Smooth muscle cell (in vitro differentiated cells): ENCODE measurements at regions not wholly inside any gene's neighbourhood (a gene's known extent, or its start where the extent isn't known, plus 50 kb on each side); places are given as distances from the start of the nearest gene placed in this dataset.
"Not testable (repeated sequence)": the region's sequence is repeated elsewhere in the genome, so short reads cannot be mapped to it uniquely, and the experiment has no call there.

Experiments used
- DNase-seq: peaks from one replicate; lab custom pipeline; 2025; ENCODE audit not compliant: unreplicated experiment; lab: John Stamatoyannopoulos, UW
- H2AFZ ChIP-seq: fragments of 200-600 bp; sonication (generic); 2 replicates; pipeline ENCODE4 v1.6.0; 2016; ENCODE audit warnings: antibody characterized with exemption, low read depth, mild to moderate bottlenecking
- H3F3A ChIP-seq: fragments of 200-600 bp; sonication (generic); 2 replicates; pipeline ENCODE4 v1.6.0; 2017; ENCODE audit warnings: antibody characterized with exemption, low read depth
- H3K27ac ChIP-seq: fragments of 200-600 bp; sonication (generic); 2 replicates; pipeline ENCODE4 v1.5.1; 2016; ENCODE audit warnings: low read depth, mild to moderate bottlenecking
- H3K27me3 ChIP-seq: fragments of 200-600 bp; sonication (generic); 2 replicates; pipeline ENCODE4 v1.6.1; 2016; ENCODE audit warnings: low read depth, mild to moderate bottlenecking
- H3K36me3 ChIP-seq: fragments of 200-600 bp; sonication (generic); 2 replicates; pipeline ENCODE4 v1.5.1; 2016; ENCODE audit warnings: low read depth
- H3K4me1 ChIP-seq: fragments of 200-600 bp; sonication (generic); 2 replicates; pipeline ENCODE4 v1.5.1; 2016; ENCODE audit warnings: low read depth
- H3K4me2 ChIP-seq: fragments of 200-600 bp; sonication (generic); 2 replicates; pipeline ENCODE4 v1.6.0; 2016; ENCODE audit warnings: mild to moderate bottlenecking
- H3K4me3 ChIP-seq: fragments of 200-600 bp; sonication (generic); 2 replicates; pipeline ENCODE4 v1.5.1; 2016; ENCODE audit warnings: mild to moderate bottlenecking
- H3K79me2 ChIP-seq: fragments of 200-600 bp; sonication (generic); 2 replicates; pipeline ENCODE4 v1.6.0; 2016; ENCODE audit warnings: low read depth, mild to moderate bottlenecking
- H3K9ac ChIP-seq: fragments of 200-600 bp; sonication (generic); 2 replicates; pipeline ENCODE4 v1.6.0; 2016; ENCODE audit warnings: low read depth
- H3K9me3 ChIP-seq: fragments of 200-600 bp; sonication (generic); replicated peaks from 2 replicates; pipeline ENCODE4 v1.5.1; 2016; ENCODE audit warnings: low read depth
- H4K20me1 ChIP-seq: fragments of 200-600 bp; sonication (generic); 2 replicates; pipeline ENCODE4 v1.6.0; 2016; ENCODE audit warnings: low read depth
- WGBS: methylation state at CpG from one replicate; pipeline ENCODE4 v1.1.7; 2016; ENCODE audit warnings: low lambda C conversion rate; 5-methylcytosine and 5-hydroxymethylcytosine counted together
- TF ChIP-seq, protein P1 (sequence below): fragments of 200-600 bp; sonication (generic); IDR thresholded peaks from 2 replicates; pipeline ENCODE4 v1.5.1; 2017; ENCODE audit warnings: borderline replicate concordance, mild to moderate bottlenecking, antibody characterized with exemption; ENCODE audit not compliant: insufficient read depth, poor library complexity, severe bottlenecking

DNA sequence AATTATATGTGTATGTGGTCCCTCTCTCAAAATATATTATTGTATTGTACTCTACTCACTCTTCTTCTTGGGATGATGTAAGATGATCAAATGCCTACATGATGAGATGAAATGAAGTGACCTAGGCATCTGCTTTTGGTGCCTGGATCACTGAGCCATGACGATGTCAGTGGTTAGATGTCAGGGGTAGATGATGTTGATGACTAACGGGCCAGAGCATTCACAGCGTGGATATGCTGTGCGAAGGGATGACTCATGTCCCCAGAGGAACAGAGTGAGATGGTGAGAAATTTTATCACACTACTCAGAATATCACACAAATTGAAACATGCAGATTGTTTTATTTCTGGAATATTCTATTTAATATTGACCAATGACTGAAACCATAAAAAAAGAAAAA lies 233.9 kb upstream of the CADM2 start:
- Histone ChIP-seq H4K20me1 (no peaks in the 10 kb centered on the region), H3K9me3 (no peaks in the 10 kb centered on the region), H3F3A (no peaks in the 10 kb centered on the region), H3K4me2 (no peak overlapping the region), H2AFZ (no peak overlapping the region), H3K27me3 (no peaks in the 10 kb centered on the region), H3K4me1 (no peaks in the 10 kb centered on the region), H3K79me2 (no peaks in the 10 kb centered on the region), H3K36me3 (no peaks in the 10 kb centered on the region), H3K27ac (peak overlapping the region; percentile 38), H3K9ac (no peak overlapping the region), H3K4me3 (no peak overlapping the region)
- WGBS, result 2% methylated on average over 4 of the region's 4 CpGs
- no peak for DNase-seq
- TF ChIP-seq, protein P1, sequence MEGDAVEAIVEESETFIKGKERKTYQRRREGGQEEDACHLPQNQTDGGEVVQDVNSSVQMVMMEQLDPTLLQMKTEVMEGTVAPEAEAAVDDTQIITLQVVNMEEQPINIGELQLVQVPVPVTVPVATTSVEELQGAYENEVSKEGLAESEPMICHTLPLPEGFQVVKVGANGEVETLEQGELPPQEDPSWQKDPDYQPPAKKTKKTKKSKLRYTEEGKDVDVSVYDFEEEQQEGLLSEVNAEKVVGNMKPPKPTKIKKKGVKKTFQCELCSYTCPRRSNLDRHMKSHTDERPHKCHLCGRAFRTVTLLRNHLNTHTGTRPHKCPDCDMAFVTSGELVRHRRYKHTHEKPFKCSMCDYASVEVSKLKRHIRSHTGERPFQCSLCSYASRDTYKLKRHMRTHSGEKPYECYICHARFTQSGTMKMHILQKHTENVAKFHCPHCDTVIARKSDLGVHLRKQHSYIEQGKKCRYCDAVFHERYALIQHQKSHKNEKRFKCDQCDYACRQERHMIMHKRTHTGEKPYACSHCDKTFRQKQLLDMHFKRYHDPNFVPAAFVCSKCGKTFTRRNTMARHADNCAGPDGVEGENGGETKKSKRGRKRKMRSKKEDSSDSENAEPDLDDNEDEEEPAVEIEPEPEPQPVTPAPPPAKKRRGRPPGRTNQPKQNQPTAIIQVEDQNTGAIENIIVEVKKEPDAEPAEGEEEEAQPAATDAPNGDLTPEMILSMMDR, result no peak

GRCh38 chr3:84727616-84728015 lies 231.2 kb upstream of the CADM2 start:
- Histone ChIP-seq H3K36me3 (no peaks in the 10 kb centered on the region), H2AFZ (no peak overlapping the region), H3K9me3 (no peaks in the 10 kb centered on the region), H3K4me3 (no peak overlapping the region), H3K9ac (no peak overlapping the region), H3K27ac (no peak overlapping the region), H3K4me1 (no peaks in the 10 kb centered on the region), H3K27me3 (no peaks in the 10 kb centered on the region), H3F3A (no peaks in the 10 kb centered on the region), H3K79me2 (no peaks in the 10 kb centered on the region), H3K4me2 (no peak overlapping the region), H4K20me1 (no peaks in the 10 kb centered on the region)
- TF ChIP-seq, protein P1, result no peak
- WGBS, result 84% methylated on average over 1 of the region's 1 CpG
- no peak for DNase-seq

- not testable (repeated sequence) for H3K79me2 ChIP-seq, H3K4me3 ChIP-seq, H3K9me3 ChIP-seq, H2AFZ ChIP-seq, H3K36me3 ChIP-seq, H4K20me1 ChIP-seq, H3K27me3 ChIP-seq, DNase-seq, H3K4me2 ChIP-seq, H3K4me1 ChIP-seq, H3K9ac ChIP-seq, H3K27ac ChIP-seq, H3F3A ChIP-seq
- 92% methylated on average over 1 of the region's 1 CpG for WGBS
Observed at GRCh38 chr3:84734731-84735130, 224.1 kb upstream of the CADM2 start.

- Histone ChIP-seq H3K27me3 (no peaks in the 10 kb centered on the region), H3K4me2 (no peak overlapping the region), H4K20me1 (no peaks in the 10 kb centered on the region), H3K79me2 (no peaks in the 10 kb centered on the region), H3K36me3 (no peaks in the 10 kb centered on the region), H3K9ac (no peak overlapping the region), H3K9me3 (no peaks in the 10 kb centered on the region), H3K4me3 (no peak overlapping the region), H3K4me1 (no peaks in the 10 kb centered on the region), H2AFZ (peak overlapping the region; percentile 51), H3K27ac (no peak overlapping the region), H3F3A (no peaks in the 10 kb centered on the region)
- 76% methylated on average over 2 of the region's 2 CpGs for WGBS
- no peak for DNase-seq
- TF ChIP-seq, protein P1, result no peak
Observed at GRCh38 chr3:84738086-84738485, 220.7 kb upstream of the CADM2 start.
